ENCODE measurements at regions not wholly inside any gene's neighbourhood (a gene's known extent, or its start where the extent isn't known, plus 50 kb on each side); places are given as distances from the start of the nearest gene placed in this dataset.

DNA sequence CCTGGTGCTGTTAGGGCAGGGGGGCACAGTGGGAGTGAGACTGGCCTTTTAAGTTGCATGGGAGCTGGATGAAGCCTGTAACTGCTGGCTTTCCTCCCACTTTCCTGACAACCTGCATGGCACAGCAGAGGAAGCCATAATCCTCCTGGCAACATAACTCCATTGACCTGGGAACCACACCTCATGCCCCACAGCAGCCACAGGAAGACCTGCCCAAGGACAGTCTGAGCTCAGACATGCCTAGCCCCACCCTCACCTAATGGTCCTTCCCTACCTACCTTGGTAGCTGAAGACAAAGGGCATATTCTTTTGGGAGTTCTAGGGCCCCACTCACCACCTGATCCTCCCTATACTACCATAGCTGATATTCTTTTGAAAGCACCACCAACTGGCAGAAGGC lies 482.2 kb upstream of the TOM1L1 start:
- no peak for TF ChIP-seq TCF12 (IDR thresholded peaks at IDR 0.05; ENCODE audit: low read depth)
- TF ChIP-seq NFIC (IDR thresholded peaks at IDR 0.05) = no peak
- TF ChIP-seq TAF1 (IDR thresholded peaks at IDR 0.05; ENCODE audit: low read depth) = no peak
- TF ChIP-seq, protein P1, sequence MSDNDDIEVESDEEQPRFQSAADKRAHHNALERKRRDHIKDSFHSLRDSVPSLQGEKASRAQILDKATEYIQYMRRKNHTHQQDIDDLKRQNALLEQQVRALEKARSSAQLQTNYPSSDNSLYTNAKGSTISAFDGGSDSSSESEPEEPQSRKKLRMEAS (IDR thresholded peaks at IDR 0.05) = no peak
- no peak for TF ChIP-seq FOXM1 (IDR thresholded peaks at IDR 0.05; ENCODE audit: borderline replicate concordance, low read depth)
- TF ChIP-seq CREB1 (IDR thresholded peaks at IDR 0.05; ENCODE audit: low read depth) = no peak
- TF ChIP-seq EP300 (IDR thresholded peaks at IDR 0.05; ENCODE audit: borderline replicate concordance) = no peak
- TF ChIP-seq, protein P2, sequence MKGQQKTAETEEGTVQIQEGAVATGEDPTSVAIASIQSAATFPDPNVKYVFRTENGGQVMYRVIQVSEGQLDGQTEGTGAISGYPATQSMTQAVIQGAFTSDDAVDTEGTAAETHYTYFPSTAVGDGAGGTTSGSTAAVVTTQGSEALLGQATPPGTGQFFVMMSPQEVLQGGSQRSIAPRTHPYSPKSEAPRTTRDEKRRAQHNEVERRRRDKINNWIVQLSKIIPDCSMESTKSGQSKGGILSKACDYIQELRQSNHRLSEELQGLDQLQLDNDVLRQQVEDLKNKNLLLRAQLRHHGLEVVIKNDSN (IDR thresholded peaks at IDR 0.05) = no peak
- TF ChIP-seq YY1 (IDR thresholded peaks at IDR 0.05; ENCODE audit: low read depth) = no peak
- no peak for TF ChIP-seq CEBPB (IDR thresholded peaks at IDR 0.05)
- TF ChIP-seq ZBTB7A (IDR thresholded peaks at IDR 0.05; ENCODE audit: low read depth) = no peak
- no peak for TF ChIP-seq EGR1 (IDR thresholded peaks at IDR 0.05)
- TF ChIP-seq RAD21 (IDR thresholded peaks at IDR 0.05; ENCODE audit: low read depth) = no peak

DNA sequence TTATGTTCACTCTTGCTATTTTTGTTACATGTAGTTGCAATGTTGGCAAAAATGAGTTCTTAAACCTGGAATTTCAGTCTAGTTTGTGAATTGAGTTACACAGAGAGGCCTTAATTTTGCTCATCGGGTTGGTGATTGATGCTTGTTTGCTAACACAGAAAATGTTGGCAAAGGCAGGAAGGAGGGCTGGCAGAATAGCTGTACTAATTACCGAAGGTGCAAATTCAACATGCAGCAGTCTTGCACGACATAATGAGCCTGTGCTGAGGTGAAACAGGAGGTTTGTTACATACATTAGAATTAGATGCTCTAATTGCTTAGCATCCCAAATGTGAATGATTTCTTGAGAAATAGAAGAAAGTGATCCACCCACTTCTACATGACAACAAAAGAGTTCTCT lies 475.0 kb upstream of the TOM1L1 start:
- TF ChIP-seq, protein P3, sequence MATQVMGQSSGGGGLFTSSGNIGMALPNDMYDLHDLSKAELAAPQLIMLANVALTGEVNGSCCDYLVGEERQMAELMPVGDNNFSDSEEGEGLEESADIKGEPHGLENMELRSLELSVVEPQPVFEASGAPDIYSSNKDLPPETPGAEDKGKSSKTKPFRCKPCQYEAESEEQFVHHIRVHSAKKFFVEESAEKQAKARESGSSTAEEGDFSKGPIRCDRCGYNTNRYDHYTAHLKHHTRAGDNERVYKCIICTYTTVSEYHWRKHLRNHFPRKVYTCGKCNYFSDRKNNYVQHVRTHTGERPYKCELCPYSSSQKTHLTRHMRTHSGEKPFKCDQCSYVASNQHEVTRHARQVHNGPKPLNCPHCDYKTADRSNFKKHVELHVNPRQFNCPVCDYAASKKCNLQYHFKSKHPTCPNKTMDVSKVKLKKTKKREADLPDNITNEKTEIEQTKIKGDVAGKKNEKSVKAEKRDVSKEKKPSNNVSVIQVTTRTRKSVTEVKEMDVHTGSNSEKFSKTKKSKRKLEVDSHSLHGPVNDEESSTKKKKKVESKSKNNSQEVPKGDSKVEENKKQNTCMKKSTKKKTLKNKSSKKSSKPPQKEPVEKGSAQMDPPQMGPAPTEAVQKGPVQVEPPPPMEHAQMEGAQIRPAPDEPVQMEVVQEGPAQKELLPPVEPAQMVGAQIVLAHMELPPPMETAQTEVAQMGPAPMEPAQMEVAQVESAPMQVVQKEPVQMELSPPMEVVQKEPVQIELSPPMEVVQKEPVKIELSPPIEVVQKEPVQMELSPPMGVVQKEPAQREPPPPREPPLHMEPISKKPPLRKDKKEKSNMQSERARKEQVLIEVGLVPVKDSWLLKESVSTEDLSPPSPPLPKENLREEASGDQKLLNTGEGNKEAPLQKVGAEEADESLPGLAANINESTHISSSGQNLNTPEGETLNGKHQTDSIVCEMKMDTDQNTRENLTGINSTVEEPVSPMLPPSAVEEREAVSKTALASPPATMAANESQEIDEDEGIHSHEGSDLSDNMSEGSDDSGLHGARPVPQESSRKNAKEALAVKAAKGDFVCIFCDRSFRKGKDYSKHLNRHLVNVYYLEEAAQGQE (IDR thresholded peaks at IDR 0.05; ENCODE audit: low read depth) = no peak
- TF ChIP-seq ZBTB7A (IDR thresholded peaks at IDR 0.05; ENCODE audit: low read depth) (no peak), CREB1 (IDR thresholded peaks at IDR 0.05; ENCODE audit: low read depth) (no peak), FOXM1 (IDR thresholded peaks at IDR 0.05; ENCODE audit: borderline replicate concordance, low read depth) (no peak), RAD21 (IDR thresholded peaks at IDR 0.05; ENCODE audit: low read depth) (no peak), EGR1 (IDR thresholded peaks at IDR 0.05) (no peak), TCF12 (IDR thresholded peaks at IDR 0.05; ENCODE audit: low read depth) (no peak), TAF1 (IDR thresholded peaks at IDR 0.05; ENCODE audit: low read depth) (no peak), EP300 (IDR thresholded peaks at IDR 0.05; ENCODE audit: borderline replicate concordance) (no peak), CEBPB (IDR thresholded peaks at IDR 0.05) (no peak), YY1 (IDR thresholded peaks at IDR 0.05; ENCODE audit: low read depth) (no peak), TEAD4 (IDR thresholded peaks at IDR 0.05) (no peak), NFIC (IDR thresholded peaks at IDR 0.05) (no peak)
- TF ChIP-seq, protein P2 (IDR thresholded peaks at IDR 0.05) = no peak
- TF ChIP-seq, protein P1 (IDR thresholded peaks at IDR 0.05) = no peak

DNA sequence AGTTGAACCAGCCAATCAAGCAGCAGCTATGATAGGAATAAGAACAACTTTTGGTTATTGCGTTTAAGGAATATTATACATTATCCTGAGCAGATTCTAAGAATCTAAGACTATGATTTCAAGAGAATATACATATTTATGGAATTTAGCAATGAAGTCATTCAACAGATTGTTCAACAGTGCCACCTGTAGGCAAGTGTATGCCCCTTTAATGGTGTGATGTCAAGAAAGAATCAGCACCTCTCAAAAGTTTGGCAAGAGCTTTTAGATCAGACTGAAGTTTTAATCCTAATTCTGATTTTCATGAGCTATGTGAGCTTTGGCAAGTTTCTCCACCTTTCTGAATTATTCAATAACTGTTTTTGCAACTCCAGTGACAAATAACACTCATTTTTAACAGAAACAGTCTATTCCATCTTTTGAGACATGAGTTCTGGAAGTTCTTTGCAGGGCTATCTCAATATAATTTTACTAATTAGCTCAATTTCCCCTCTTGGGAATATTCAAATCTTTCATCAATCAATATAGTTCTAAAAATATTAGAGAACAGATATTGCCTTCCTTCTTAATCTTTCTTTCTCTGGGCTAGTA lies 474.3 kb upstream of the TOM1L1 start:
- TF ChIP-seq YY1 (IDR thresholded peaks at IDR 0.05; ENCODE audit: low read depth) (no peak), RAD21 (IDR thresholded peaks at IDR 0.05; ENCODE audit: low read depth) (peak; percentile 28; the same call in 1 of the 2 replicates)

DNA sequence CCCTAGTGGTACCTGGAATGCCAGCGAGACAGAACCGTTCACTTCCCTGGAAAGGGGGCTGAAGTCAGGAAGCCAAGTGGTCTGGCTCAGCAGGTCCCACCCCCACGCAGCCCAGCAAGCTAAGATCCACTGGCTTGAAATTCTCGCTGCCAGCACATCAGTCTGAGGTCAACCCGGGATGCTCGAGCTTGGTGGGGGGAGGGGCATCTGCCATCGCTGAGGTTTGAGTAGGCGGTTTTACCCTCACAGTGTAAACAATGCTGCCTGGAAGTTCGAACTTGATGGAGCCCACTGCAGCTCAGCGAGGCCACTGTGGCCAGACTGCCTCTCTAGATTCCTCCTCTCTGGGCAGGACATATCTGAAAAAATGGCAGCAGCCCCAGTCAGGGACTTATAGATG lies 464.7 kb upstream of the TOM1L1 start:
- TF ChIP-seq FOXM1 (IDR thresholded peaks at IDR 0.05; ENCODE audit: borderline replicate concordance, low read depth) = no peak
- no peak for TF ChIP-seq TAF1 (IDR thresholded peaks at IDR 0.05; ENCODE audit: low read depth)
- TF ChIP-seq TCF12 (IDR thresholded peaks at IDR 0.05; ENCODE audit: low read depth) = no peak
- TF ChIP-seq ZBTB7A (IDR thresholded peaks at IDR 0.05; ENCODE audit: low read depth) = no peak
- no peak for TF ChIP-seq RAD21 (IDR thresholded peaks at IDR 0.05; ENCODE audit: low read depth)
- TF ChIP-seq CEBPB (IDR thresholded peaks at IDR 0.05) = no peak
- TF ChIP-seq, protein P1 (IDR thresholded peaks at IDR 0.05) = no peak
- TF ChIP-seq, protein P3 (IDR thresholded peaks at IDR 0.05; ENCODE audit: low read depth) = no peak
- no peak for TF ChIP-seq EP300 (IDR thresholded peaks at IDR 0.05; ENCODE audit: borderline replicate concordance)
- no peak for TF ChIP-seq EGR1 (IDR thresholded peaks at IDR 0.05)
- no peak for TF ChIP-seq NFIC (IDR thresholded peaks at IDR 0.05)
- TF ChIP-seq, protein P2 (IDR thresholded peaks at IDR 0.05) = no peak
- TF ChIP-seq TEAD4 (IDR thresholded peaks at IDR 0.05) = no peak
- TF ChIP-seq CREB1 (IDR thresholded peaks at IDR 0.05; ENCODE audit: low read depth) = no peak

DNA sequence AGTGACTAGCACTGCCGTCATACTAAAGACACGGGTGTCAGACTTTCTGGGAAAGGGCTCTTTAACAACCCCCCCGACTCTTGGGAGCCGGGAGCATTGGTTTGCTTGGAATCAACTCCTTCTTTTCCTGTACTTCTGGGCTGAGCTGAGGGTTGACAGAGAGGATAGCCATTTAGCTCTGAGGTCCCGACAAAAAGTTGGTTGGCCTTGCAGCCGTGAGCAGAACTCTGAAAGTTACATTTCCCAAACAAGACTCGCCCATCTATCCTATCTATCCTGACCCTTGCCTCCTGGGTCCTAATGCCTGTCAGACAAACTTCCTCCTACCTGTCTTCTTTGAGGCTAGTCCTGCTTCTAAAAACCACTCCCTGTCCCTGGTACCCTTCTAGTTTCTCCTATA lies 460.8 kb upstream of the TOM1L1 start:
- no peak for TF ChIP-seq RAD21 (IDR thresholded peaks at IDR 0.05; ENCODE audit: low read depth)
- TF ChIP-seq, protein P1 (IDR thresholded peaks at IDR 0.05) = no peak
- TF ChIP-seq CEBPB (IDR thresholded peaks at IDR 0.05) = no peak
- TF ChIP-seq TCF12 (IDR thresholded peaks at IDR 0.05; ENCODE audit: low read depth) = no peak
- no peak for TF ChIP-seq CREB1 (IDR thresholded peaks at IDR 0.05; ENCODE audit: low read depth)
- no peak for TF ChIP-seq FOXM1 (IDR thresholded peaks at IDR 0.05; ENCODE audit: borderline replicate concordance, low read depth)
- TF ChIP-seq, protein P3 (IDR thresholded peaks at IDR 0.05; ENCODE audit: low read depth) = no peak
- TF ChIP-seq, protein P2 (IDR thresholded peaks at IDR 0.05) = no peak
- no peak for TF ChIP-seq TEAD4 (IDR thresholded peaks at IDR 0.05)
- no peak for TF ChIP-seq TAF1 (IDR thresholded peaks at IDR 0.05; ENCODE audit: low read depth)
- TF ChIP-seq EP300 (IDR thresholded peaks at IDR 0.05; ENCODE audit: borderline replicate concordance) = no peak
- TF ChIP-seq YY1 (IDR thresholded peaks at IDR 0.05; ENCODE audit: low read depth) = no peak
- TF ChIP-seq NFIC (IDR thresholded peaks at IDR 0.05) = no peak
- TF ChIP-seq ZBTB7A (IDR thresholded peaks at IDR 0.05; ENCODE audit: low read depth) = no peak
- TF ChIP-seq EGR1 (IDR thresholded peaks at IDR 0.05) = no peak

Measured in Ishikawa (cell line).